H9 (cell line): ENCODE measurements at regions not wholly inside any gene's neighbourhood (a gene's known extent, or its start where the extent isn't known, plus 50 kb on each side); places are given as distances from the start of the nearest gene placed in this dataset.

Experiments used
- DNase-seq: peaks from one replicate; pipeline ENCODE4 v3.0.0-alpha.2; 2017
- H2AFZ ChIP-seq: one replicate; pipeline ENCODE4 v1.6.1; 2013; ENCODE audit warnings: mild to moderate bottlenecking, low read length, control low read depth, moderate library complexity
- H2AK5ac ChIP-seq: 2 replicates; pipeline ENCODE4 v1.6.1; 2013; ENCODE audit warnings: low read length, control low read depth, mixed read lengths; ENCODE audit not compliant: insufficient read length
- H2BK120ac ChIP-seq: one replicate; pipeline ENCODE4 v1.6.1; 2013; ENCODE audit warnings: low read depth, mild to moderate bottlenecking, low read length, control low read depth, inconsistent platforms; ENCODE audit not compliant: poor library complexity, severe bottlenecking
- H2BK12ac ChIP-seq: 2 replicates; pipeline ENCODE4 v1.6.1; 2013; ENCODE audit warnings: low read length, control low read depth, mixed read lengths, low read depth; ENCODE audit not compliant: insufficient read length
- H2BK15ac ChIP-seq: 2 replicates; pipeline ENCODE4 v1.6.1; 2013; ENCODE audit warnings: low read depth, low read length, control low read depth
- H2BK20ac ChIP-seq: one replicate; pipeline ENCODE4 v1.6.1; 2013; ENCODE audit warnings: low read depth, mild to moderate bottlenecking, low read length, control low read depth, inconsistent platforms; ENCODE audit not compliant: poor library complexity, severe bottlenecking
- H2BK5ac ChIP-seq: 2 replicates; pipeline ENCODE4 v1.6.1; 2013; ENCODE audit warnings: low read length, control low read depth, mixed read lengths; ENCODE audit not compliant: insufficient read length
- H3K14ac ChIP-seq: 2 replicates; pipeline ENCODE4 v1.6.1; 2013; ENCODE audit warnings: low read length, control low read depth; ENCODE audit not compliant: insufficient read depth
- H3K18ac ChIP-seq: 2 replicates; pipeline ENCODE4 v1.6.1; 2013; ENCODE audit warnings: low read depth, mild to moderate bottlenecking, mixed read lengths, low read length, control low read depth; ENCODE audit not compliant: insufficient read length
- H3K23ac ChIP-seq: 2 replicates; pipeline ENCODE4 v1.6.1; 2013; ENCODE audit warnings: low read length, control low read depth, mixed read lengths, low read depth; ENCODE audit not compliant: insufficient read length
- H3K23me2 ChIP-seq: 2 replicates; pipeline ENCODE4 v1.6.1; 2013; ENCODE audit warnings: low read depth, mild to moderate bottlenecking, mixed read lengths, low read length, control low read depth; ENCODE audit not compliant: insufficient read length, poor library complexity, severe bottlenecking
- H3K27ac ChIP-seq: 2 replicates; pipeline ENCODE4 v1.5.1; 2013; ENCODE audit warnings: low read length, control low read depth, mixed read lengths, low read depth; ENCODE audit not compliant: insufficient read length
- H3K27me3 ChIP-seq: 2 replicates; pipeline ENCODE4 v1.6.1; 2013; ENCODE audit warnings: low read length, control low read depth, inconsistent platforms; ENCODE audit not compliant: insufficient read depth
- H3K4ac ChIP-seq: 2 replicates; pipeline ENCODE4 v1.6.1; 2013; ENCODE audit warnings: low read depth, mild to moderate bottlenecking, control low read depth, inconsistent platforms, low read length, moderate library complexity
- H3K4me1 ChIP-seq: 2 replicates; pipeline ENCODE4 v1.6.1; 2013; ENCODE audit warnings: low read length, control low read depth, inconsistent platforms; ENCODE audit not compliant: insufficient read depth
- H3K4me2 ChIP-seq: 2 replicates; pipeline ENCODE4 v1.6.1; 2013; ENCODE audit warnings: low read length, control low read depth, mixed read lengths; ENCODE audit not compliant: insufficient read length, insufficient read depth
- H3K56ac ChIP-seq: 2 replicates; pipeline ENCODE4 v1.6.1; 2013; ENCODE audit warnings: low read depth, mild to moderate bottlenecking, mixed read lengths, low read length, control low read depth; ENCODE audit not compliant: insufficient read length
- H3K79me1 ChIP-seq: 2 replicates; pipeline ENCODE4 v1.6.1; 2013; ENCODE audit warnings: low read depth, mild to moderate bottlenecking, moderate library complexity, low read length, control low read depth, inconsistent platforms; ENCODE audit not compliant: insufficient read depth, poor library complexity, severe bottlenecking
- H3K79me2 ChIP-seq: 2 replicates; pipeline ENCODE4 v1.6.1; 2013; ENCODE audit warnings: low read length, control low read depth, inconsistent platforms; ENCODE audit not compliant: insufficient read depth
- H3K9ac ChIP-seq: 2 replicates; pipeline ENCODE4 v1.6.1; 2013; ENCODE audit warnings: low read length, control low read depth, mixed read lengths; ENCODE audit not compliant: insufficient read length; ENCODE audit errors: extremely low read depth
- H3K9me3 ChIP-seq: one replicate; pipeline ENCODE4 v1.6.1; 2013; ENCODE audit warnings: low read depth, low read length, inconsistent platforms; ENCODE audit not compliant: control insufficient read depth
- H3T11ph ChIP-seq: one replicate; pipeline ENCODE4 v1.6.1; 2013; ENCODE audit warnings: mild to moderate bottlenecking, low read length, control low read depth, inconsistent platforms
- H4K20me1 ChIP-seq: one replicate; pipeline ENCODE4 v1.6.1; 2013; ENCODE audit not compliant: control insufficient read depth, insufficient read length, insufficient read depth
- H4K5ac ChIP-seq: 2 replicates; pipeline ENCODE4 v1.6.1; 2013; ENCODE audit warnings: low read depth, mild to moderate bottlenecking, mixed read lengths, low read length, control low read depth; ENCODE audit not compliant: insufficient read length
- H4K8ac ChIP-seq: replicated peaks from 2 replicates; pipeline ENCODE4 v1.6.1; 2013; ENCODE audit warnings: low read length, control low read depth, mixed read lengths, low read depth; ENCODE audit not compliant: insufficient read length
- H4K91ac ChIP-seq: 2 replicates; pipeline ENCODE4 v1.6.1; 2013; ENCODE audit warnings: low read depth, mild to moderate bottlenecking, moderate library complexity, mixed read lengths, low read length, control low read depth; ENCODE audit not compliant: insufficient read length
- H3K27ac Mint-ChIP-seq, 3 experiments: 2 replicates in 2 of 3; 3 replicates in 1 of 3; pipeline ENCODE4 v1.8.0; 2020 to 2021; ENCODE audit warnings: mixed read lengths in 3 of 3, mild to moderate bottlenecking in 1 of 3, moderate library complexity in 1 of 3
- H3K27me3 Mint-ChIP-seq: 2 replicates; pipeline ENCODE4 v1.8.0; 2021; ENCODE audit warnings: low read depth, mild to moderate bottlenecking, moderate library complexity, mixed read lengths
- H3K36me3 Mint-ChIP-seq, 3 experiments: 2 replicates in 2 of 3; 3 replicates in 1 of 3; pipeline ENCODE4 v1.8.0; 2020 to 2021; ENCODE audit warnings: low read depth in 3 of 3, mixed read lengths in 3 of 3; ENCODE audit not compliant: insufficient read depth in 1 of 3
- H3K4me1 Mint-ChIP-seq, 2 experiments: 2 replicates each; pipeline ENCODE4 v1.8.0; 2020; ENCODE audit warnings: mixed read lengths in 2 of 2
- H3K4me3 Mint-ChIP-seq, 2 experiments: 2 replicates in 1 of 2; 3 replicates in 1 of 2; pipeline ENCODE4 v1.8.0; 2020 to 2021; ENCODE audit warnings: mild to moderate bottlenecking in 2 of 2, mixed read lengths in 2 of 2, moderate library complexity in 1 of 2
- H3K9me3 Mint-ChIP-seq, 2 experiments: 2 replicates in 1 of 2; 3 replicates in 1 of 2; pipeline ENCODE4 v1.8.0; 2020; ENCODE audit warnings: mild to moderate bottlenecking in 2 of 2, mixed read lengths in 2 of 2, moderate library complexity in 1 of 2
- CTCF ChIP-seq: fragments of 200-600 bp; sonication (generic); conservative IDR thresholded peaks from 3 replicates; pipeline ENCODE4 v1.8.0; 2021; ENCODE audit warnings: antibody characterized with exemption, mild to moderate bottlenecking
- WGBS: extraction: QIAGEN DNeasy Blood & Tissue Kit; methylation state at CpG from one replicate; pipeline ENCODE4 v1.1.7; 2013; ENCODE audit warnings: missing lambda C conversion rate, low lambda C conversion rate, mixed read lengths; ENCODE audit not compliant: insufficient read length; ENCODE audit errors: extremely low coverage; 5-methylcytosine and 5-hydroxymethylcytosine counted together

DNA sequence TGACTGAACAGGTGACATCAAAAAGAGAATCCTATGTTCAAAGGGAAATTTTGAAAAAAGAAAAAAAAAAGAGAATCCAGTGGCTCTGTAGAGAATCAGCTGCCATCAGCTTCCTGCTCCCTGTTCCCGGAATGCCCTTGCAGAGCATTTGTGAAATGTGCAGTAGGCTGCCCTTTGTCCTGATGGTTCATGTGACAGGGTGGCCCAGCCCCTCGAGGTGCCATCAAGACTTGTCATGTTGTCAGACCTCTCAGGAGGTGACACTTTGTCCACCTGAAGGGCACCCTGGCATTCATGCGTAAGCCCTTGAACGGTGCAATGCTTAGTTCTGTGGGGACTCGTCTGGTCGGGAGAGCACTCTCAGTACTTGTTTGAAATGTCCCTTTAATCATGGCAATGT is 71.4 kb downstream of the CLDN34 start:
- no peak overlapping the region for H3T11ph ChIP-seq
- no peaks in the 10 kb centered on the region; the same call in 1 of the 2 replicates for H3K79me2 ChIP-seq
- H4K8ac ChIP-seq, result no peak overlapping the region
- no peaks in the 10 kb centered on the region for H3K9me3 ChIP-seq
- H2BK12ac ChIP-seq, result peak overlapping the region; percentile 50
- no peak overlapping the region for H3K4ac ChIP-seq
- WGBS, result no CpG with 5 or more reads among the region's 6 CpGs
- no peaks in the 10 kb centered on the region for H3K27me3 ChIP-seq
- H2BK120ac ChIP-seq, result no peak overlapping the region
- no peak overlapping the region for H3K4me2 ChIP-seq
- Mint-ChIP-seq H3K4me1 (peaks cover 36 to 39% of the 10 kb centered on the region in 2 experiments), H3K36me3 (peaks cover 6 to 11% (median 10%) of the 10 kb centered on the region in 3 experiments), H3K27me3 (no peaks in the 10 kb centered on the region), H3K27ac (no peak overlapping the region), H3K4me3 (no peak overlapping the region), H3K9me3 (peaks cover 22 to 34% of the 10 kb centered on the region in 2 experiments)
- H4K5ac ChIP-seq, result no peak overlapping the region
- H2BK15ac ChIP-seq, result peak overlapping the region; percentile 89; the same call in 1 of the 2 replicates
- H3K14ac ChIP-seq, result no peak overlapping the region
- no peak overlapping the region for H3K18ac ChIP-seq
- H3K9ac ChIP-seq, result no peak overlapping the region
- no peak overlapping the region for H3K27ac ChIP-seq
- TF ChIP-seq CTCF, result no peak
- no peaks in the 10 kb centered on the region for H4K20me1 ChIP-seq
- peaks cover 16% of the 10 kb centered on the region; the same call in 1 of the 2 replicates for H3K4me1 ChIP-seq
- peak overlapping the region; percentile 97 for H2AK5ac ChIP-seq
- H2AFZ ChIP-seq, result no peak overlapping the region
- no peaks in the 10 kb centered on the region for H3K23me2 ChIP-seq
- H4K91ac ChIP-seq, result no peak overlapping the region
- no peak overlapping the region for H2BK20ac ChIP-seq
- no peaks in the 10 kb centered on the region for H3K79me1 ChIP-seq
- no peak overlapping the region for H3K56ac ChIP-seq
- no peak for DNase-seq
- H2BK5ac ChIP-seq, result no peak overlapping the region
- H3K23ac ChIP-seq, result no peak overlapping the region
